HG03097 (cell line): ENCODE measurements at regions not wholly inside any gene's neighbourhood (a gene's known extent, or its start where the extent isn't known, plus 50 kb on each side); places are given as distances from the start of the nearest gene placed in this dataset.
"Not testable (repeated sequence)": the region's sequence is repeated elsewhere in the genome, so short reads cannot be mapped to it uniquely, and the experiment has no call there.

Experiments used
- ATAC-seq: cut with Tn5 transposase; IDR thresholded peaks from one replicate; pipeline ENCODE4 v1.9.1; 2021; ENCODE audit not compliant: unreplicated experiment, low FRiP score

- no peak for ATAC-seq
These were observed 1690.0 kb upstream of the LRRTM3 start for GRCh38 chr10:65235846-65236245.

GRCh38 chr10:65265451-65265954, 1660.3 kb upstream of the LRRTM3 start:
- ATAC-seq, result no peak

GRCh38 chr10:65269551-65269950, 1656.3 kb upstream of the LRRTM3 start:
- not testable (repeated sequence) for ATAC-seq

GRCh38 chr10:65270969-65271368, 1654.9 kb upstream of the LRRTM3 start:
- ATAC-seq, result no peak

- ATAC-seq, result no peak
These were observed 1652.7 kb upstream of the LRRTM3 start for GRCh38 chr10:65273115-65273514.

GRCh38 chr10:65275296-65275695, 1650.5 kb upstream of the LRRTM3 start:
- no peak for ATAC-seq

- no peak for ATAC-seq
These were observed 1641.3 kb upstream of the LRRTM3 start for GRCh38 chr10:65284495-65285041.

- ATAC-seq, result not testable (repeated sequence)
These were observed 1640.1 kb upstream of the LRRTM3 start for GRCh38 chr10:65285726-65286125.

- no peak for ATAC-seq
These were observed 1634.5 kb upstream of the LRRTM3 start for GRCh38 chr10:65291286-65291685.

- no peak for ATAC-seq
These were observed 1633.3 kb upstream of the LRRTM3 start for GRCh38 chr10:65292551-65292950.

- no peak for ATAC-seq
These were observed 1631.5 kb upstream of the LRRTM3 start for GRCh38 chr10:65294329-65294728.

- no peak for ATAC-seq
These were observed 1624.7 kb upstream of the LRRTM3 start for GRCh38 chr10:65301181-65301580.

- no peak for ATAC-seq
These were observed 1619.6 kb upstream of the LRRTM3 start for GRCh38 chr10:65306201-65306600.

- no peak for ATAC-seq
These were observed 1613.0 kb upstream of the LRRTM3 start for GRCh38 chr10:65312876-65313275.

- no peak for ATAC-seq
These were observed 1612.4 kb upstream of the LRRTM3 start for GRCh38 chr10:65313406-65313805.

- ATAC-seq, result no peak
These were observed 1611.6 kb upstream of the LRRTM3 start for GRCh38 chr10:65314253-65314652.

- no peak for ATAC-seq
These were observed 1606.3 kb upstream of the LRRTM3 start for GRCh38 chr10:65319493-65319892.

GRCh38 chr10:65320236-65321026, 1605.4 kb upstream of the LRRTM3 start:
- ATAC-seq, result no peak

GRCh38 chr10:65323802-65324201, 1602.0 kb upstream of the LRRTM3 start:
- no peak for ATAC-seq

GRCh38 chr10:65325913-65326312, 1599.9 kb upstream of the LRRTM3 start:
- ATAC-seq, result no peak

GRCh38 chr10:65328486-65328885, 1597.3 kb upstream of the LRRTM3 start:
- ATAC-seq, result no peak

- no peak for ATAC-seq
These were observed 1590.5 kb upstream of the LRRTM3 start for GRCh38 chr10:65335311-65335710.
